ENCODE measurements at regions not wholly inside any gene's neighbourhood (a gene's known extent, or its start where the extent isn't known, plus 50 kb on each side); places are given as distances from the start of the nearest gene placed in this dataset.

DNA sequence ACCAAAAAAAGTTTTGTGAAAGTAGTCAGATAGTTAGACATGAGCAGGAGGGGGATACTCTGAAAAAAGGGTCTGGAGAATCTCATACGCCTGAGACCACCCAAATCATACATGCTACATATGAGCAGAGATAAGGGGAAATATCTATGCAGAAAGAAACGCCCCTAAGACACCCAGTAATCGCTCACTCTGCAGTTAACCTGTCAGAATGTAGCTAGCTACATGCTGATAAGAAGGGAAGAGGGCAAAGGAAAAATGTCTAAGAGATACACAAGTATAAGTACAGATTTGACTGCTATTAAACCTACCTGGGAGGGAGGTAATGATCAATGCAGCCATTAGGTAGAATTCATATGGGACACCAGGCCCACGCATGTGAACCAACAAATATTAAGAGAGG lies 1159.5 kb upstream of the PCDH10 start:
- no peaks in the 10 kb centered on the region for H3K9me3 ChIP-seq
- no peak overlapping the region for H3K4me3 ChIP-seq
- intact Hi-C loops (cut with DNase I) = no loop called here

DNA sequence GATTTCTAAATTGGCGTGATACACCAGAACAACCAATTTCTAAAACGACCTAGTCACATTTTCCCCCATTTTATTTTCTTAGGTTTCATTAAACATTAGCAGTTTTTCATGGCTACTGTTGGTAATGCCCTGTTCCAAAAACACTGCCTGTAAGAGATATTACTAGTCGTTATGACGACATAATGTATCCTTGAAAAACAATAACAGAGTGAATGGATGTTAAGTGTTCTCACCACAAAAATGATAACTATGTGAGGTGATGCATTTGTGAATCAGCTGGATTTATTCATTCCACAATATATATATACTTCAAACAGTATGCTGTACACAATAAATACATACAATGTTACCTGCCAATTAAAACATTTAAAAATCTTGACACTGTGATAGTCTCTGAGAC lies 1147.6 kb upstream of the PCDH10 start:
- H3K4me1 ChIP-seq = no peaks in the 10 kb centered on the region
- no peak overlapping the region for H3K4me3 ChIP-seq
- intact Hi-C loops (cut with DNase I) = no loop called here
- H3K27ac ChIP-seq = no peak overlapping the region
- no peaks in the 10 kb centered on the region for H3K36me3 ChIP-seq
- H3K9me3 ChIP-seq = no peaks in the 10 kb centered on the region
- TF ChIP-seq, protein P1, sequence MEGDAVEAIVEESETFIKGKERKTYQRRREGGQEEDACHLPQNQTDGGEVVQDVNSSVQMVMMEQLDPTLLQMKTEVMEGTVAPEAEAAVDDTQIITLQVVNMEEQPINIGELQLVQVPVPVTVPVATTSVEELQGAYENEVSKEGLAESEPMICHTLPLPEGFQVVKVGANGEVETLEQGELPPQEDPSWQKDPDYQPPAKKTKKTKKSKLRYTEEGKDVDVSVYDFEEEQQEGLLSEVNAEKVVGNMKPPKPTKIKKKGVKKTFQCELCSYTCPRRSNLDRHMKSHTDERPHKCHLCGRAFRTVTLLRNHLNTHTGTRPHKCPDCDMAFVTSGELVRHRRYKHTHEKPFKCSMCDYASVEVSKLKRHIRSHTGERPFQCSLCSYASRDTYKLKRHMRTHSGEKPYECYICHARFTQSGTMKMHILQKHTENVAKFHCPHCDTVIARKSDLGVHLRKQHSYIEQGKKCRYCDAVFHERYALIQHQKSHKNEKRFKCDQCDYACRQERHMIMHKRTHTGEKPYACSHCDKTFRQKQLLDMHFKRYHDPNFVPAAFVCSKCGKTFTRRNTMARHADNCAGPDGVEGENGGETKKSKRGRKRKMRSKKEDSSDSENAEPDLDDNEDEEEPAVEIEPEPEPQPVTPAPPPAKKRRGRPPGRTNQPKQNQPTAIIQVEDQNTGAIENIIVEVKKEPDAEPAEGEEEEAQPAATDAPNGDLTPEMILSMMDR (IDR thresholded peaks at IDR 0.05) = no peak
- TF ChIP-seq POLR2AphosphoS5 (IDR thresholded peaks at IDR 0.05; ENCODE audit: insufficient read depth in 1 of 2, low read depth in 1 of 2) (no peak), POLR2A (IDR thresholded peaks at IDR 0.05) (no peak)
- DNase-seq (ENCODE audit: extremely low spot score in 2 of 2) = no peak
- no peaks in the 10 kb centered on the region for H3K27me3 ChIP-seq

More for the DNA sequence above, 1159.5 kb upstream of the PCDH10 start:
- Histone ChIP-seq H3K36me3 (no peaks in the 10 kb centered on the region), H3K4me1 (no peaks in the 10 kb centered on the region), H3K27me3 (no peaks in the 10 kb centered on the region), H3K27ac (no peak overlapping the region)
- no peak for TF ChIP-seq POLR2A (IDR thresholded peaks at IDR 0.05)
- TF ChIP-seq, protein P1 (IDR thresholded peaks at IDR 0.05) = no peak
- TF ChIP-seq POLR2AphosphoS5 (IDR thresholded peaks at IDR 0.05; ENCODE audit: insufficient read depth in 1 of 2, low read depth in 1 of 2) = no peak
- DNase-seq (ENCODE audit: extremely low spot score in 2 of 2) = no peak

DNA sequence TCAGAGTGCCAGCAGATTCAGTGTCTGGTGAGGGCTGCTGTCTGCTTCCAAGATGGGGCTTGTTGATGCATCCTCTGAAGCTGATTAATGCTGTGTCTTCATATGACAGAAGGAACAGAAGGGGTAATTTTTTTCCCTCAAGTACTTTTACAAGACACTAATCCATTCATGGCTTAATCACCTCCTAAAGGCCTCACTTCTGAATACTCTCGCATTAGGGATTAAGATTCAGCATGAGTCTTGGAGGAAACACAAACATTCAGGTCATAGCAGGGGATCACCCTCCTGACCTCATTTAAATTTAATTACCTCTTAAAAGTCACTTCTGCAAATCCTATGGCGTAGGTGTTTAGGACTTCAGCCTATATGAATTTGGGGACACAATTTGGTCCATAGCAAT lies 1145.5 kb upstream of the PCDH10 start:
- no peaks in the 10 kb centered on the region for H3K27me3 ChIP-seq
- no peaks in the 10 kb centered on the region for H3K9me3 ChIP-seq
- intact Hi-C loops (cut with DNase I) = no loop called here
- no peaks in the 10 kb centered on the region for H3K36me3 ChIP-seq
- DNase-seq (ENCODE audit: extremely low spot score in 2 of 2) = no peak
- TF ChIP-seq POLR2AphosphoS5 (IDR thresholded peaks at IDR 0.05; ENCODE audit: insufficient read depth in 1 of 2, low read depth in 1 of 2) (no peak), POLR2A (IDR thresholded peaks at IDR 0.05) (no peak)
- no peak overlapping the region for H3K4me3 ChIP-seq
- H3K27ac ChIP-seq = no peak overlapping the region
- H3K4me1 ChIP-seq = no peaks in the 10 kb centered on the region

DNA sequence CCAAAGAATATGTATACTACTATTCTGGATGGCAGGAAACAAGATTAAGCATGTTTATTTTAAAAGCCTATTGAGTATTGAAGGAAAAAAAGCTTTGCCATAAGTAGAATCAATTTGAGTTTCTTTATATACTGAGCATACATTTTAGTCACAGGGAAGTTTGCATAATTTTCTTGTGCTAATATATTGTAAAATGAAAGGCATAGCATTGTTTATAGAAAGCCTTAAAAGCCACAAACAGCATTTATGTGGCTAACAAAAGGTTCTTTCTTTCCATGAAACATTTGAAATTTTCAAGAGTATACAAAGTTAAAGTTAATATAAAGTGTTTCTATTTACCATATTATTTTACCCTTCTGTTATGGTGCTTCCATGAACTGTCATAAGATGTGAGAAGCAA lies 1133.8 kb upstream of the PCDH10 start:
- no peak overlapping the region for H3K27ac ChIP-seq
- TF ChIP-seq POLR2A (IDR thresholded peaks at IDR 0.05) (no peak), POLR2AphosphoS5 (IDR thresholded peaks at IDR 0.05; ENCODE audit: insufficient read depth in 1 of 2, low read depth in 1 of 2) (no peak)
- TF ChIP-seq, protein P1 (IDR thresholded peaks at IDR 0.05) = no peak
- no peak for DNase-seq (ENCODE audit: extremely low spot score in 2 of 2)
- intact Hi-C loops (cut with DNase I) = no loop called here
- H3K36me3 ChIP-seq = no peaks in the 10 kb centered on the region
- no peaks in the 10 kb centered on the region for H3K4me1 ChIP-seq
- H3K9me3 ChIP-seq = no peaks in the 10 kb centered on the region
- no peaks in the 10 kb centered on the region for H3K27me3 ChIP-seq
- no peak overlapping the region for H3K4me3 ChIP-seq

DNA sequence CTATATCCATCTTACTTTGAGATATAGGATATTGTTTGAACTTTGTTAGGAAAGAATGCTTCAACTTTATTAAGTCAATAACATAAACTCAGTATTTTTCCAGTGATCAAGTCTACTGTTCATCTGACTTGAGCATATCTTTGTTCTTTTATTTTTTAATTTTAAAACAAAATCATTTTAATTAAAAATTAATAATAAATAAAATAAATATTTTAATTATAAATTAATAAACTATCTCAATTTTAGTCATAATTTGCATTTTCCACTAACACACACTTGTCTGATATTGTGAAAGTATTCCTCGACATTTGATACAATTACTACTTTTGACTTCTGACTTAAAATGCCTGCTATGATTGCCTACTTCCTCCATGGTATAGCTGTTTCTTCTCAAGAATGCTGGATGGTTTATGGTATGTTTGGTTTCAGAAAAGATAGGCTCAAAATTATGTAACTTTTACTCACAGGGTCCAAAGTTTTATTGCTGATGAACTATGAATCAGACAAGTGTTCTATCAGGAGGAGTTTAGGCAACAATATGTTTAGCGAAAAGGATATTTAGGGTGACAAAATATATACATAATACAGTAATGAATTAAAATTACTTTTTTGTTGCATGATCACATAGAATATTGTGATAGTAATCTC lies 1132.3 kb upstream of the PCDH10 start:
- no peak for DNase-seq (ENCODE audit: extremely low spot score in 2 of 2)
- Histone ChIP-seq H3K9me3 (no peaks in the 10 kb centered on the region), H3K4me1 (no peaks in the 10 kb centered on the region), H3K27me3 (no peaks in the 10 kb centered on the region), H3K4me3 (no peak overlapping the region), H3K27ac (no peak overlapping the region), H3K36me3 (no peaks in the 10 kb centered on the region)
- TF ChIP-seq POLR2A (IDR thresholded peaks at IDR 0.05) (no peak), POLR2AphosphoS5 (IDR thresholded peaks at IDR 0.05; ENCODE audit: insufficient read depth in 1 of 2, low read depth in 1 of 2) (no peak)
- TF ChIP-seq, protein P1 (IDR thresholded peaks at IDR 0.05) = no peak
- intact Hi-C loops (cut with DNase I) = no loop called here
